ENCODE measurements at regions not wholly inside any gene's neighbourhood (a gene's known extent, or its start where the extent isn't known, plus 50 kb on each side); places are given as distances from the start of the nearest gene placed in this dataset.

DNA sequence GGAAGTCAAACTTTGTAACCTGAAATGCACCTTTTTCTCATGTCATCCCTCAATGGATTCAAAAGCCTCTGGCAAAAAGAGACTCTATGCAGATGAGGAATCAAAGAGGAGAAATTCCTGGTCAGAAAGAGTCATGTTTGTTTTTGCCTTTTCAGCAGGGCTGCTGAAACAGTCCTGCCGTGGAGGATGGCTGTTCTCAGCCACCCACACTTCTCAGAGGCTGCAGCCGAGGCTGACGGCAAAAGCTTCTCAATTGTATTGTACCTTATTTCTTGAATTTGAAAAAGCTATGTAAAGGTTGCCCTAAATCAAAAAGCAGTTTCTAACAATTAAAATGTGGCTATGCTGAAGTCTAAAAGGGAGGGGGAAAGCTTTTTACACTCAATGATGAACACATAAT lies 385.3 kb downstream of the KCTD12 start:
- no CpG with 5 or more reads among the region's 3 CpGs for WGBS (ENCODE audit: insufficient coverage)
- ChIA-PET POLR2A (no interaction called here), CTCF (no interaction called here)
- Histone ChIP-seq H3K9me3 (no peaks in the 10 kb centered on the region), H3K27ac (ENCODE audit: low read length) (no peak overlapping the region), H3K36me3 (ENCODE audit: control insufficient read depth in 2 of 2, extremely low read depth in 1 of 2, insufficient read depth in 1 of 2, low read length in 1 of 2) (no peaks in the 10 kb centered on the region), H3K27me3 (replicated peaks in 1 of 2; ENCODE audit: control insufficient read depth in 2 of 2, extremely low read depth in 1 of 2, insufficient read depth in 2 of 2, low read length in 1 of 2) (no peaks in the 10 kb centered on the region), H3K4me1 (ENCODE audit: control insufficient read depth in 1 of 2, extremely low read depth in 1 of 2, insufficient read depth in 2 of 2, low read length in 2 of 2) (no peaks in the 10 kb centered on the region), H3K4me3 (ENCODE audit: control insufficient read depth in 1 of 2, extremely low read depth in 1 of 2, low read length in 1 of 2) (no peak overlapping the region)
- no peaks in the 10 kb centered on the region for H3K36me3 Mint-ChIP-seq
- H3K9me3 Mint-ChIP-seq = no peaks in the 10 kb centered on the region
- no peaks in the 10 kb centered on the region for H3K4me1 Mint-ChIP-seq
- no peak for DNase-seq
- no peak for ATAC-seq (replicated peaks in 1 of 4)
- H3K27me3 Mint-ChIP-seq = peaks cover 10 to 18% of the 10 kb centered on the region in 2 donors
- no peak overlapping the region for H3K4me3 Mint-ChIP-seq
- H3K27ac Mint-ChIP-seq = no peak overlapping the region

DNA sequence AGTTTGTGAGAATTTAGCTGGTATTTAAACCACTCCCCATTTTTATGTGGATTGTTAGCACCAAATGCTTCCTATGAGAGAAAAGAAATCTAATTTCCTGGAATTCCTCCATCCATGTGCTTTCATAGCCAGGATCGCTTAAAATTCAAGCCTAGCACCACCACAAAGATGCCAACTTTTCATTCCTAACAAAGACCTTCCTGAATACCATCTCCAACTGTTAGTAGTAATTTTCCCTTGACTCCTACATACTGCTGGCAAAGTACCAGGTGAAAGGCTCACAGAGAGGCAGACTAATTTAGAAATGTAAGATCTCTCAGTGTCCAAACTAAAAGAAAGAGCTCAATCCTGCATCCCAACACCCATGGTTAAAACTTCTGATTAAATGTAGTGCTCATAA lies 386.3 kb downstream of the KCTD12 start:
- ChIA-PET CTCF (no interaction called here), POLR2A (interaction anchor here in 1 of 2 donors (0.6 kb wide), 1 partner anchor 451 kb away, joined by 3 read pairs; no protein-coding TSS in a partner anchor)
- Mint-ChIP-seq H3K9me3 (no peaks in the 10 kb centered on the region), H3K27me3 (peaks cover 7 to 12% of the 10 kb centered on the region in 2 donors), H3K27ac (no peak overlapping the region), H3K4me3 (no peak overlapping the region), H3K4me1 (no peaks in the 10 kb centered on the region), H3K36me3 (no peaks in the 10 kb centered on the region)
- H3K36me3 ChIP-seq (ENCODE audit: control insufficient read depth in 2 of 2, extremely low read depth in 1 of 2, insufficient read depth in 1 of 2, low read length in 1 of 2) = no peaks in the 10 kb centered on the region
- DNase-seq = no peak
- whole genome bisulfite sequencing (ENCODE audit: insufficient coverage) = no CpG with 5 or more reads among the region's 1 CpG
- H3K27ac ChIP-seq (ENCODE audit: low read length) = no peak overlapping the region
- no peaks in the 10 kb centered on the region for H3K27me3 ChIP-seq (replicated peaks in 1 of 2; ENCODE audit: control insufficient read depth in 2 of 2, extremely low read depth in 1 of 2, insufficient read depth in 2 of 2, low read length in 1 of 2)
- no peaks in the 10 kb centered on the region for H3K4me1 ChIP-seq (ENCODE audit: control insufficient read depth in 1 of 2, extremely low read depth in 1 of 2, insufficient read depth in 2 of 2, low read length in 2 of 2)
- no peak for ATAC-seq (replicated peaks in 1 of 4)
- H3K9me3 ChIP-seq = no peaks in the 10 kb centered on the region
- H3K4me3 ChIP-seq (ENCODE audit: control insufficient read depth in 1 of 2, extremely low read depth in 1 of 2, low read length in 1 of 2) = no peak overlapping the region

- H3K4me1 Mint-ChIP-seq = no peaks in the 10 kb centered on the region
- no peak overlapping the region for H3K4me3 ChIP-seq (ENCODE audit: control insufficient read depth in 1 of 2, extremely low read depth in 1 of 2, low read length in 1 of 2)
- peaks cover 10 to 12% of the 10 kb centered on the region in 2 donors for H3K27me3 Mint-ChIP-seq
- no peaks in the 10 kb centered on the region for H3K36me3 Mint-ChIP-seq
- CTCF ChIA-PET = interaction anchor here (0.6 to 0.8 kb wide), 4 partner anchors 14 to 1128 kb away, joined by 3 to 5 read pairs (median 4); no protein-coding TSS in a partner anchor
- H3K9me3 Mint-ChIP-seq = peaks cover 0 to 4% (median 0%) of the 10 kb centered on the region in 3 donors
- no peak overlapping the region for H3K27ac ChIP-seq (ENCODE audit: low read length)
- ATAC-seq (replicated peaks in 1 of 4) = no peak
- no peaks in the 10 kb centered on the region for H3K27me3 ChIP-seq (replicated peaks in 1 of 2; ENCODE audit: control insufficient read depth in 2 of 2, extremely low read depth in 1 of 2, insufficient read depth in 2 of 2, low read length in 1 of 2)
- no peak overlapping the region for H3K27ac Mint-ChIP-seq
- no CpG with 5 or more reads among the region's 1 CpG for WGBS (ENCODE audit: insufficient coverage)
- no peak for DNase-seq
- H3K4me1 ChIP-seq (ENCODE audit: control insufficient read depth in 1 of 2, extremely low read depth in 1 of 2, insufficient read depth in 2 of 2, low read length in 2 of 2) = no peaks in the 10 kb centered on the region
- POLR2A ChIA-PET = interaction anchor here in 1 of 2 donors (0.6 kb wide), 3 partner anchors 53 to 960 kb away, joined by 6 to 10 read pairs (median 7); no protein-coding TSS in a partner anchor
- no peaks in the 10 kb centered on the region for H3K36me3 ChIP-seq (ENCODE audit: control insufficient read depth in 2 of 2, extremely low read depth in 1 of 2, insufficient read depth in 1 of 2, low read length in 1 of 2)
- H3K4me3 Mint-ChIP-seq = no peak overlapping the region
- H3K9me3 ChIP-seq = no peaks in the 10 kb centered on the region
These were observed 396.9 kb downstream of the KCTD12 start for GRCh38 chr13:76489274-76489673.

DNA sequence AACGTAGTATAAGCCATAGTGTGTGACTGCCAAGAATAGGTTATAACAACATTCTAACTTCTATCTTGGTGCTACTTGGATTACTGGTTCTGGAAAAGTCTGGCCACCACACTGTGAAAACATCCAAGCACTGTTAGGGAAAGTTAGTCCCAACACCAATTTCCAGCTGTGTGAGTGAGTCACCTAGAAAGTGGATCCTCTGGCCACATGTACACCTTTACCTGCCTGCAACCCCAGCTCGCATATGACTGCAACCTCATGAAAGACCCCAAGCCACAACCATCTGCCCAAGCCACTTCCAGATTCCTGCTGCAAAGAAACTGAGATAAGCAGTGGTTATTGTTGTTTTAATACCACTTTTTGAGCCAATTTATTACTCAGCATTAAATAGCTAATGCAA lies 404.5 kb downstream of the KCTD12 start:
- Mint-ChIP-seq H3K4me3 (no peak overlapping the region), H3K27me3 (peaks cover 5% of the 10 kb centered on the region in 2 donors), H3K9me3 (peaks cover 0 to 4% (median 0%) of the 10 kb centered on the region in 3 donors), H3K4me1 (no peaks in the 10 kb centered on the region), H3K36me3 (no peaks in the 10 kb centered on the region), H3K27ac (no peak overlapping the region)
- CTCF ChIA-PET = interaction anchor here in 1 of 2 donors (0.9 kb wide), 1 partner anchor 605 kb away, joined by 3 read pairs; no protein-coding TSS in a partner anchor
- ATAC-seq (replicated peaks in 1 of 4) = no peak
- no CpG with 5 or more reads among the region's 2 CpGs for WGBS (ENCODE audit: insufficient coverage)
- Histone ChIP-seq H3K4me3 (ENCODE audit: control insufficient read depth in 1 of 2, extremely low read depth in 1 of 2, low read length in 1 of 2) (no peak overlapping the region), H3K27ac (ENCODE audit: low read length) (no peak overlapping the region), H3K36me3 (ENCODE audit: control insufficient read depth in 2 of 2, extremely low read depth in 1 of 2, insufficient read depth in 1 of 2, low read length in 1 of 2) (no peaks in the 10 kb centered on the region), H3K4me1 (ENCODE audit: control insufficient read depth in 1 of 2, extremely low read depth in 1 of 2, insufficient read depth in 2 of 2, low read length in 2 of 2) (no peaks in the 10 kb centered on the region), H3K27me3 (replicated peaks in 1 of 2; ENCODE audit: control insufficient read depth in 2 of 2, extremely low read depth in 1 of 2, insufficient read depth in 2 of 2, low read length in 1 of 2) (no peaks in the 10 kb centered on the region), H3K9me3 (no peaks in the 10 kb centered on the region)
- POLR2A ChIA-PET = interaction anchor here in 1 of 2 donors (0.5 kb wide), 1 partner anchor 789 kb away, joined by 3 read pairs; no protein-coding TSS in a partner anchor
- no peak for DNase-seq

DNA sequence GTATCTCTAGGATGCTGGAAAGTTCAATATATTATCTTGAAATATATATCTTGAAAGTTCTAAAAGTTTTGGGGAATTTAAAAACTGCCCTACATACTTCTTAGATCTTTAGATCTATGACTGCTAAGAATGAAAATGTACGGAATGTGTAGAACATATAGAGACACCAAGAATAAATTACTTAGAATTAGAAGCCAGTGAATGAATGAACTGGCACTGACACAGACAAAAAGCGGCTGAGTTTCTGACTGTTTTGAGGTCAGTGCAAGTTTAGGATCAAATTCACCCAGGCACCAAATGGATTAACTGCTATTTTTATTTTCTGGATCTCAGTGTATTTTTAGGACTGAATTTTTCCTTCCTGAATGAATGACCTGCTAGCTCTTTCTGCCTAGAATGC lies 411.2 kb downstream of the KCTD12 start:
- POLR2A ChIA-PET = interaction anchor here in 1 of 2 donors (0.6 kb wide), 1 partner anchor 563 kb away, joined by 3 read pairs; no protein-coding TSS in a partner anchor
- Histone ChIP-seq H3K4me3 (ENCODE audit: control insufficient read depth in 1 of 2, extremely low read depth in 1 of 2, low read length in 1 of 2) (no peak overlapping the region), H3K36me3 (ENCODE audit: control insufficient read depth in 2 of 2, extremely low read depth in 1 of 2, insufficient read depth in 1 of 2, low read length in 1 of 2) (no peaks in the 10 kb centered on the region), H3K9me3 (no peaks in the 10 kb centered on the region), H3K27me3 (replicated peaks in 1 of 2; ENCODE audit: control insufficient read depth in 2 of 2, extremely low read depth in 1 of 2, insufficient read depth in 2 of 2, low read length in 1 of 2) (no peaks in the 10 kb centered on the region), H3K27ac (ENCODE audit: low read length) (no peak overlapping the region), H3K4me1 (ENCODE audit: control insufficient read depth in 1 of 2, extremely low read depth in 1 of 2, insufficient read depth in 2 of 2, low read length in 2 of 2) (no peaks in the 10 kb centered on the region)
- CTCF ChIA-PET = interaction anchor here (0.5 to 2.4 kb wide), 8 partner anchors 18 to 779 kb away, joined by 3 to 12 read pairs (median 3); no protein-coding TSS in a partner anchor
- no peaks in the 10 kb centered on the region for H3K4me1 Mint-ChIP-seq
- ATAC-seq (replicated peaks in 1 of 4) (no peak), DNase-seq (no peak)
- WGBS (ENCODE audit: insufficient coverage) = 100% methylated on average over 1 of the region's 2 CpGs
- H3K9me3 Mint-ChIP-seq = no peaks in the 10 kb centered on the region
- no peak overlapping the region for H3K4me3 Mint-ChIP-seq
- no peaks in the 10 kb centered on the region for H3K36me3 Mint-ChIP-seq
- H3K27me3 Mint-ChIP-seq = peaks cover 6 to 10% of the 10 kb centered on the region in 2 donors
- no peak overlapping the region for H3K27ac Mint-ChIP-seq

DNA sequence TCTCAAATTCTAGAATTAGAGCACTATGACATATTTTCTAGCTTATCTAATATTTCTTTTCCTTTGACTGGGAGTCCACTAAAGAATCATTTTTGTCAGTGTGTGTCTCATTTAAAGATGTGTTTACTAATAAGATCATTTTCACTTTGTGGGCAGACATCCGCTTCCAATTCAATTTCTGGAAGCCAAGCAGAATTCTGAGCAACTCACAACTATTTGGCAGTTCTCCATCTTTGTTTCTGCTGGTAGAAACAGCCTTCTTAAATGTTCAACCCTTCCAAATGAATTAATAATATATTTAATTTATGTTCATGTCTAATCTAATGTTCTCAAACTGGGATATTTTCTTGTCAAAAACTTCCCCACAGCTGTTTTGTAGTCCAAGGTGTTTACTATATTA lies 411.8 kb downstream of the KCTD12 start:
- DNase-seq (no peak), ATAC-seq (replicated peaks in 1 of 4) (no peak)
- no peaks in the 10 kb centered on the region for H3K27me3 ChIP-seq (replicated peaks in 1 of 2; ENCODE audit: control insufficient read depth in 2 of 2, extremely low read depth in 1 of 2, insufficient read depth in 2 of 2, low read length in 1 of 2)
- H3K9me3 ChIP-seq = no peaks in the 10 kb centered on the region
- POLR2A ChIA-PET = no interaction called here
- H3K36me3 Mint-ChIP-seq = no peaks in the 10 kb centered on the region
- CTCF ChIA-PET = interaction anchor here (0.6 to 2.4 kb wide), 10 partner anchors 15 to 970 kb away, joined by 3 to 13 read pairs (median 3); no protein-coding TSS in a partner anchor
- peaks cover 6 to 10% of the 10 kb centered on the region in 2 donors for H3K27me3 Mint-ChIP-seq
- H3K27ac Mint-ChIP-seq = no peak overlapping the region
- no peaks in the 10 kb centered on the region for H3K9me3 Mint-ChIP-seq
- H3K27ac ChIP-seq (ENCODE audit: low read length) = no peak overlapping the region
- no peaks in the 10 kb centered on the region for H3K36me3 ChIP-seq (ENCODE audit: control insufficient read depth in 2 of 2, extremely low read depth in 1 of 2, insufficient read depth in 1 of 2, low read length in 1 of 2)
- no peaks in the 10 kb centered on the region for H3K4me1 ChIP-seq (ENCODE audit: control insufficient read depth in 1 of 2, extremely low read depth in 1 of 2, insufficient read depth in 2 of 2, low read length in 2 of 2)
- no peak overlapping the region for H3K4me3 ChIP-seq (ENCODE audit: control insufficient read depth in 1 of 2, extremely low read depth in 1 of 2, low read length in 1 of 2)
- WGBS (ENCODE audit: insufficient coverage) = no CpG with 5 or more reads among the region's 1 CpG
- H3K4me1 Mint-ChIP-seq = no peaks in the 10 kb centered on the region
- no peak overlapping the region for H3K4me3 Mint-ChIP-seq
